Posterior vena cava (tissue), 2 donors: ENCODE measurements at regions not wholly inside any gene's neighbourhood (a gene's known extent, or its start where the extent isn't known, plus 50 kb on each side); places are given as distances from the start of the nearest gene placed in this dataset.
"Not testable (repeated sequence)": the region's sequence is repeated elsewhere in the genome, so short reads cannot be mapped to it uniquely, and the experiment has no call there.

Source experiments
- DNase-seq: peaks from one replicate; pipeline ENCODE4 v3.0.0-alpha.2; 2020; ENCODE audit warnings: low spot score
- intact Hi-C, 2 donors: fragments of 100-400 bp; cut with DNase I; formaldehyde crosslinking; loops; one replicate each; pipeline versions ENCODE4 v1.14.1 to v1.14.2; 2022 to 2023
- donor health status: DM: yes; HTN: yes; CAD: no.
- donor health status: DM: yes; HTN: yes; CAD: no.

- no peak for DNase-seq
- intact Hi-C loops: no loop called here
Measured at GRCh38 chr10:2081501-2081900, 344.2 kb upstream of the ADARB2 start.

DNA sequence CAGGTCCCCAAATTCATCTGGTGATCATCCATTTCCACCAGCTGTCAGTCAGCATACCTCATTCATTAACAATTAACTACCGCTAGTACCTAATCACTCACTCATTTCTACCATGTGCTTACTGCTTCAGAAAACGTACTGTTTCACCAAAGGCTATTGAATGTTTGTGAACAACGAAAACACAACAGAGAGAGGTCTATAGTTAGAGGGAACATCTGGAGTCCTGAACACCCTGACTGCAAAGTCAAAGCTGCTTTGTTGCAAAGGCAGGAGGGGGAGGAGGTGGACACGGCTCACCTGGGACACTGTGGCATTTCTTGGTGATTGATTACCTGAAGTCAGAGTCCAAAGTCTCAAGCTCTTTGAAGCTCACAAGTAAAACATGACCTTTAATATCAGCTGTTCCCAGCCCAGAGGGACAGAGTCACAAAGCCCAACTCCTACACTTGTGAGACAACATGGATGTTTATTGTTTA is 342.3 kb upstream of the ADARB2 start:
- DNase-seq: no peak
- intact Hi-C loops: no loop called here

- DNase-seq: no peak
- intact Hi-C loops: no loop called here
Measured at GRCh38 chr10:2077231-2077630, 339.9 kb upstream of the ADARB2 start.

GRCh38 chr10:2076528-2076927 is 339.2 kb upstream of the ADARB2 start:
- intact Hi-C loops: no loop called here
- no peak for DNase-seq

DNA sequence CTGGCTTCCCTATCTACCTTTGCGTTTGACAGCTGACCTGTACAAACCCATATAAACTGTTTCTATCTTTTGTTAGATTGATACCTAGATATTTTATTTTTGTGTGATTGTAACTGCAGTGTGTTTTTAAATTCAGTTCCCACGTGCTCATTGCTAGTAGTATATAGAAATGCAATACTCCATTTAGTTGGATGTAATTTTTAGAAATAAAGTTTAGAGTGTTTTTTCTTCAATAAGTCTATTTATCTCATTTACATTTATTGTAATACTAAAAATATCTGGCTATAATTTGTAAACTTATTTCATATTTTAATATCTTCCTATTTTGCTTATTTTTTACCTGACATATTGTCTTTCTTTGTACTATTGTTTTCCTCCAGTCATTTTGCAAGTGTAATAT is 329.7 kb upstream of the ADARB2 start:
- DNase-seq: no peak
- intact Hi-C loops: no loop called here

DNA sequence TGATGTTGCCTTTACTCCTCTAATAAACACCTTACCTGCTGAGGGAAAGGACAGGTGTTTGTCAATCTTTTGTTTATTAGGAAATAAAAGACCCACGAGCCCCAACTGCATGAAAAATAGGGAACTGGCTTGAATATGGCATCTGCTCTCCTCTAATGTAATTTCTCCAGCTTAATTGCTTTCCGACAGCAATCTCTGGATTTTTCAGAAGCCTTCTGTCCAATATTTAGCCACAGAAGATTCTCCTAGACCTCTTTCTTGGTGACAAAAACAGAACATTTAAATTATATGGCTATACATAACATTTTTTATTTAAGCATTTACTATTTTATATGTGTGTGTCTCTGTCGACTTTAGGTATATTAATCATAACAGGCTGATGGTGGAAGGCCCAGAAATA is 317.4 kb upstream of the ADARB2 start:
- intact Hi-C loops: no loop called here
- DNase-seq: no peak

DNA sequence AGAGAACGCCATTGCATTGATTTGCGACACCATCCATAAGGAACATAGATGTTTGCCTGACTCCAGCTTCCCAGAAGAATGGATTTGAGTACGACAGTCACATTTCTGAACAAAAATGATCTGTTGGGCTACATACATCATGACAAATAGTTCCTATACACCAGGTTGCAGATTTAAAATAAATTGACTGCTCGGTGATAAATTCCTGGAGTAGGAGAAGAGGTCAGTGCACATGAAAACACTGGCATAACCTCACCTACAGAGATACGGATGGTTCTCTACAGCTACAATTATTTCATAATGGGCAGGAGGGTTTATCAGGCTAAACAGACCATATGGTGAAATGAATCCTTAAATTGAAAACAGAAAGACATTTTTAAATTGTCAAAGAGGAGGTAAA is 316.5 kb upstream of the ADARB2 start:
- no peak for DNase-seq

GRCh38 chr10:2051108-2051507 is 313.8 kb upstream of the ADARB2 start:
- DNase-seq: no peak
- intact Hi-C loops: no loop called here

More for the DNA sequence above, 316.5 kb upstream of the ADARB2 start:
- intact Hi-C loops: no loop called here

DNA sequence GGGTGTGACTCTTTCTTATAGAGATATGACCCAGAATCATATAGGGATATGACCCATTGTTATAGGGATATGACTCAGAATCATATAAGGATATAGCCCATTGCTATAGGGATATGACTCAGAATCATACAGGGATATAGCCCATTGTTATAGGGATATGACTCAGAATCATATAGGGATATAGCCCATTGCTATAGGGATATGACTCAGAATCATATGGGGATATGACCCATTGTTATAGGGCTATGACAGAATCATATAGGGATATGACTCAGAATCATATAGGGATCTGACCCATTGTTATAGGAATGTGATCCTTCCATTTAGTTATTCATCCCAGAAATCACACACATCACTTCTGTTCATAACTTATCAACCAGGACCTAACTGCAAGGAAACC is 312.2 kb upstream of the ADARB2 start:
- intact Hi-C loops: loop anchor here in 1 of 2 donors (10.0 kb wide), 1 partner anchor 895 kb away; no protein-coding TSS in a partner anchor
- DNase-seq: no peak

- DNase-seq: no peak
- intact Hi-C loops: loop anchor here in 1 of 2 donors (10.0 kb wide), 1 partner anchor 894 kb away; no protein-coding TSS in a partner anchor
Measured at GRCh38 chr10:2048337-2048973, 311.1 kb upstream of the ADARB2 start.

DNA sequence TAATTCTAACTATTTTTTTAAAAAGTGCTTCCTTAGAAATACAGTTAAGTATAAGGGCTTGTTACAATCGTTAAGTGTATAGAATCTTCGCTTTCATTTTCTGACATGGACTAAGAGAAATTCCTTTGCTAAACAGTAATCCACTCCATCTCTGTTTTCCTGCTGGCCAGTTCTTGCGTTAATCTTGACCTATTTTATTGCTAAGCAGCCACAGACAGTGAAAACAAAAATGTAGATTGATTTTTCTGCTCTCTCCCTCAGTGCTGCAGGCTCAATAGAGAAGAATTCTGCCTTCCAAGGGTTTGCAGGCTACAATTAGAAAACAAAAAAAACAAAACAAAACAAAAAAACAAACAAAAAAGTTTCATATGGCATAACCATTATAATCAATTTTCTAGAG is 310.4 kb upstream of the ADARB2 start:
- DNase-seq: no peak
- intact Hi-C loops: loop anchor here in 1 of 2 donors (10.0 kb wide), 1 partner anchor 893 kb away; no protein-coding TSS in a partner anchor

DNA sequence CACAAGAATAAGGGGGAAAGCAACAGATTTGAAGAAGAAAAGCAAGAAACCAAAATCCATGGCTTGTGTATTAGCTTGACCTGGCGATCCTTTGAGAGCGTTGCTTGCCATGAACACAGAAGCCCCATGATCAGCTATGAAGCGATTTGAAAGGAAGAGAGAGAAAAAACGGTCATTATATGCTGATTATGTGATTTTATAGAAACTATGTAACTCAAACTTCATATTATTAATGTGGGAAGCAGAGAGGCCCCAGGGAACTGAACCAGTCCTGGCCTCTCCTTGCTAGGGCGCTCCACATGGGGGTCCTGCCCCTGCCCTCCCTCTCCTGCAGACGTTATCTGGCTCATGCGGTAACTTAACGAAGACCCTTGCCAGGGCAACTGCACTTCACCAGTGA is 306.1 kb upstream of the ADARB2 start:
- no peak for DNase-seq
- intact Hi-C loops: loop anchor here in 1 of 2 donors (10.0 kb wide), 1 partner anchor 889 kb away; no protein-coding TSS in a partner anchor

DNA sequence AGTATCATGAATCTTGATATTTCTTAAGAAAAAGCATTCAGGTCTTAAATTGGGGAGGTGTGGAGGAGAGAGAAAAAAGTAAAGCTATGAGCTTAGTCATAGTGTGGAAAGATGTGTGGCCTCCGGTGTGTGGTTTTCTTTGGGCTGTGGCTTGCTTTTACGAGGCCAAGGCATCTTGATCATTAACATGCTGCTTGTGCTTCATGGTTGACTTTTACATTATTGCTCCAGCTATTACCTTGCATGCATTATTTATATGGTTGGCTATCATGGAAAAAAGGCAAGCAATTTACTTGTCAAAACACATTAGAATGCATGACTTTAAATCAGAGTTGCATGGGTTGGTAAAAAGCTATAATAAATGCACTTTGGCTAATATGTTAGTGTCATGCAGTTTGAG is 300.7 kb upstream of the ADARB2 start:
- DNase-seq: no peak
- intact Hi-C loops: no loop called here

DNA sequence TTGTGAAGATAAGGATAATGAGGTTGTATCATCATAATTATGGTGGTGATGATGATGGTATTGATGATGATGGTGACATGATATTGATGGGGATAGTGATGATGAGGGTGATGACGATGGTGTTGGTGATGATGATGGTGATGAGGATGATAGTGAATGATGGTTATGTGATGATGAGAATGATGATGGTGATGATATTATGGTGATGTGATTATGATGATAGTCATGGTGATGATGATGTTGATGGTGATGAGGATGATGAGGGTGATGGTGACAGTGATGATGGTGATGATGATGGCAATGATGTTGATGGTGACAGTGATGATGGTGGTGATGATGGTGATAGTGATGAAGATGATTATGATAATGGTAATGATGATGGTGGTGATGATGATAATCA is 299.9 kb upstream of the ADARB2 start:
- intact Hi-C loops: no loop called here
- DNase-seq: no peak

DNA sequence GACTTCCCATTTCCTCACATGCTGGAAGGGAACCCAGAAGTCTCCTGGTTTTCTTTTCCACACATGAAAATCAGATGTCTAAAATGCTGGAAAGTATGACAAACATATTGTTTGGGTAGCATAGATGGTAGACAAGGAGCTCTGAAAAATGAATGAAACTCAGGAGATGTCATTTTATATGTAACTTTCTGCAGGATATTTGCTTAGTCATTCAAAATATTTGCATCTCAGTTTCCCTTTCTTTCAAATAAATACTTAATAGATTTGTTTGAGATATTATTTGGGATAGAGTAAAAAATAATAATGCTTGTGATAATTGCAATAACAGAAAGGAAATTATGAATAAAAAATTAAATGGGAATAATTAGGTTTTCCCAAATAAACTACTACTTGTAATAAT is 298.9 kb upstream of the ADARB2 start:
- DNase-seq: no peak
- intact Hi-C loops: no loop called here

DNA sequence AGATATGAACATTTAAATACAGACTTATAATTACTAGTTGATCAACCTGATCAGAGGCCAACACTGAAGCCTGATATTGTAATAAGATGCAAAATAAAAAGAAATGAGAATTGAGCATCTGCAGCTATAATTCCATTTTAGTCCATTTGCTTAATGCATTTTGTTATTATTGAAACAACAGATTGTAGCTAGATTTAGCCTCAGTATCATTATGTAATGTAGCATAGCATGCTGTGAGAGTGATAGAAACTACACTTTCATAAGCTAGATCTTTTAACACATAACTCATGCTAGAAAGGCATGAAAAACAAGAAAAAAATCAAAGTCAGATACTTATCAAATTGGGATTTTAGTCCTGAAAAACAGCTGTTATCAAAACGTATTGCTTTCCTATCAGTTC is 292.7 kb upstream of the ADARB2 start:
- intact Hi-C loops: no loop called here
- DNase-seq: no peak

DNA sequence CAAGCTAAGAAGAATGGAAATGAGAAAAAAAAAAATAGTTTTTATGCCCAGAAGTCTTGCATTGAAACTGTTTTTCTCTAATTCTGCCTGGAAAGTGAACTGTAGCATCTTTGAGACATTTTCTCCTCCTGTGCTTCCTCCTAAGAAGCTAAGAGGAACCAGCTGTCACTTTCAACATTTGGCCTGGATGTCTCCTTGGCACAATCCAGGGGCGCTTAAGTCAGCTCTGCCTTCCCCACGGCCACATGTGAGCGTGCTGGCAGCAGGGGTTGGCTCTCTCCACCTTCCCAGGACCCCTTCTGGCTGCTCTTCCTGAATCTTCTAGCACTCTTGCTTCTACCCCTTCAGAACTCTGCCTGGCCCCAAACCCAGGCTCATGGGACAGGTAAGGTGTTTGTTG is 289.6 kb upstream of the ADARB2 start:
- intact Hi-C loops: no loop called here
- DNase-seq: no peak

DNA sequence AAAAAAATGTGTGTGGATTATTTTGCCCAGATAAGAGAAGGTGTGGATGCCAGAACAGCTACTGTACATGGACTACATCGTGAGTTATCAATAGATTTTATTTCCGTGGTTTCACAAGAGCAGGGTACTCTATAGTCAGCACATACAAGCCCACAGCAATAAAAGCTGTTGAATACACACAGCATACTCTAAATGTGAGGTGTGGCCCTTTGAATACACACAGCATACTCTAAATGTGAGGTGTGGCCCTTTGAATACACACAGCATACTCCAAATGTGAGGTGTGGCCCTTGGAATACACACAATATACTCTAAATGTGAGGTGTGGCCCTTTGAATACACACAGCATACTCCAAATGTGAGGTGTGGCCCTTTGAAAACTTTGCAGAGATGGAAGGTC is 287.4 kb upstream of the ADARB2 start:
- intact Hi-C loops: not testable (repeated sequence)

DNA sequence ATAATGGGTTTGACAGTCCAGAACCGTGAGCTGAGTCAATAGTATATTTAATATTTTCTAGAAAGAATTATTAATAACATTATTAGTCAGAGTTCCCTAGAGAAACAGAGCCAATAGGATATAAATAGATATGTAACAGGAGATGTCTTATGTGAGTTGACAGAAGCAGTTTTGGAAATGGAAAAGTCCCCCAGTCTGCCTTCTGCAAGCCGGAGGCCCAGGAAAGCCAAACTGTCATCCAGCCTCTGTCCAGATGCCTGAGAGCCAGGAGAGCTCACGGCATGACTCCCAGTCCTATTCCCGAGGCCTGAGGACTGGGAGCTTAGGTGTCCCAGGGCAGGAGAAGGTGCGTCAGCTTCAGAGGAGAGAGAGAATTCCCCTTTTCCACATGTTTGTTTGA is 286.4 kb upstream of the ADARB2 start:
- intact Hi-C loops: no loop called here
- DNase-seq: no peak

More for the DNA sequence above, 287.4 kb upstream of the ADARB2 start:
- not testable (repeated sequence) for DNase-seq

DNA sequence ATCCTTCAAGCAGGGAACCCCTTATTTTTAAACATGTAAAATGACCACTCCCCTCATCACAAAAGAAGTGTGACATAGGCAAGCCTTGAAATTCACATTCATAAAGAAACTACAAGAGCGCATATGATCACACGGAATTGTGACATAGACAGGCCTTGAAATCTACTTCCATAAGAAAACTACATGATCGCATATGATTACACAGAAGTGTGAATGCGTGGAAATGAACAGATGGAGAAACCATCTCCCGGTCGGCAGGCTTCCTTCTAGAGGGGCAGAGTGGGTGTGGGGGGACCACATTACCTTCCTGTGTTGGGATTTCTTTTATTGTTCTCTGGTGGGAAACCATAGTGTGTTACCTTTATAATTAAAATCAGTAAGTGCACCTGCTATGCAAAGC is 285.1 kb upstream of the ADARB2 start:
- intact Hi-C loops: no loop called here
- DNase-seq: no peak

GRCh38 chr10:2020836-2021235 is 283.5 kb upstream of the ADARB2 start:
- intact Hi-C loops: no loop called here
- no peak for DNase-seq

DNA sequence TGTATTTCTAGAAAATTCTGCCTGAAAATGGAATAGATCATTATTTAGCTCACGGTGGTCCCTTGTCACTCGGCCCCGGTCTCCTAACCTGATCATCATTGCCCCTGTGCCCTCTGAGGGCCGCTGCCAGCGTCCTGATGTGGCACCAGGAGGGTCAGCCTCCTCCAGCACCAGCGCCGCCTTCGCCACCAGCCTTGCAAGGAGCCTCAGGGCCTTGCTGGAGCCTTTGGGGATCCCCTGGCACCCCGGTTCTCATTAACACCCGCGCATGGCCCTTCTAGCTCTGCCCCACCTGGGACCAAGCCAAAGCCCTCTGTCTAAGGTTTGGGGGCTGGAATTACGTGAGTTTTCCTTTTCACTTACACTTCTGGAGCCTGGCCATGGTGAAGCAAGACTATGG is 282.5 kb upstream of the ADARB2 start:
- intact Hi-C loops: no loop called here
- no peak for DNase-seq
